ENCODE measurements at regions not wholly inside any gene's neighbourhood (a gene's known extent, or its start where the extent isn't known, plus 50 kb on each side); places are given as distances from the start of the nearest gene placed in this dataset.

- ChIA-PET CTCF (no interaction called here), POLR2A (ENCODE audit: low non-redundant PET) (no interaction called here)
- no peak for DNase-seq (ENCODE audit: low spot score)
- TF ChIP-seq, protein P1, sequence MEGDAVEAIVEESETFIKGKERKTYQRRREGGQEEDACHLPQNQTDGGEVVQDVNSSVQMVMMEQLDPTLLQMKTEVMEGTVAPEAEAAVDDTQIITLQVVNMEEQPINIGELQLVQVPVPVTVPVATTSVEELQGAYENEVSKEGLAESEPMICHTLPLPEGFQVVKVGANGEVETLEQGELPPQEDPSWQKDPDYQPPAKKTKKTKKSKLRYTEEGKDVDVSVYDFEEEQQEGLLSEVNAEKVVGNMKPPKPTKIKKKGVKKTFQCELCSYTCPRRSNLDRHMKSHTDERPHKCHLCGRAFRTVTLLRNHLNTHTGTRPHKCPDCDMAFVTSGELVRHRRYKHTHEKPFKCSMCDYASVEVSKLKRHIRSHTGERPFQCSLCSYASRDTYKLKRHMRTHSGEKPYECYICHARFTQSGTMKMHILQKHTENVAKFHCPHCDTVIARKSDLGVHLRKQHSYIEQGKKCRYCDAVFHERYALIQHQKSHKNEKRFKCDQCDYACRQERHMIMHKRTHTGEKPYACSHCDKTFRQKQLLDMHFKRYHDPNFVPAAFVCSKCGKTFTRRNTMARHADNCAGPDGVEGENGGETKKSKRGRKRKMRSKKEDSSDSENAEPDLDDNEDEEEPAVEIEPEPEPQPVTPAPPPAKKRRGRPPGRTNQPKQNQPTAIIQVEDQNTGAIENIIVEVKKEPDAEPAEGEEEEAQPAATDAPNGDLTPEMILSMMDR (conservative IDR thresholded peaks at IDR 0.05; ENCODE audit: low read depth, low read length), result no peak
- TF ChIP-seq EZH2 (IDR thresholded peaks at IDR 0.05; ENCODE audit: borderline replicate concordance, low read depth, low read length, poor library complexity, severe bottlenecking), result no peak
- peaks cover 36% of the 10 kb centered on the region for H3K27me3 ChIP-seq (replicated peaks; ENCODE audit: insufficient read depth, low read depth, low read length, poor library complexity)
- no peak overlapping the region for H3K4me3 ChIP-seq (ENCODE audit: low read depth, low read length, poor library complexity, severe bottlenecking)
- intact Hi-C loops (cut with micrococcal nuclease; ENCODE audit: unreplicated experiment), result no loop called here
- H3K27ac ChIP-seq (ENCODE audit: low read depth, low read length, poor library complexity, severe bottlenecking), result no peak overlapping the region
- no peaks in the 10 kb centered on the region for H3K36me3 ChIP-seq (ENCODE audit: insufficient read depth, low read length, poor library complexity, severe bottlenecking)
- no TSS peak for BruUV-seq (replicated peaks)
- H3K9me3 ChIP-seq (ENCODE audit: low read depth, low read length, poor library complexity, severe bottlenecking), result no peaks in the 10 kb centered on the region
- no peaks in the 10 kb centered on the region for H3K4me1 ChIP-seq (ENCODE audit: insufficient read depth, low read length, poor library complexity, severe bottlenecking)
Observed at GRCh38 chr5:98643569-98643968, 129.9 kb upstream of the RGMB start.

GRCh38 chr5:98651715-98652114 is 121.7 kb upstream of the RGMB start:
- BruUV-seq (replicated peaks), result no TSS peak

GRCh38 chr5:98656125-98656795 is 117.2 kb upstream of the RGMB start:
- H3K36me3 ChIP-seq (ENCODE audit: insufficient read depth, low read length, poor library complexity, severe bottlenecking), result no peaks in the 10 kb centered on the region
- no peak overlapping the region for H3K4me3 ChIP-seq (ENCODE audit: low read depth, low read length, poor library complexity, severe bottlenecking)
- ChIA-PET POLR2A (ENCODE audit: low non-redundant PET) (no interaction called here), CTCF (no interaction called here)
- no peak overlapping the region for H3K27ac ChIP-seq (ENCODE audit: low read depth, low read length, poor library complexity, severe bottlenecking)
- peak; percentile 3 for DNase-seq (ENCODE audit: low spot score)
- peaks cover 24% of the 10 kb centered on the region for H3K27me3 ChIP-seq (replicated peaks; ENCODE audit: insufficient read depth, low read depth, low read length, poor library complexity)
- TF ChIP-seq EZH2 (IDR thresholded peaks at IDR 0.05; ENCODE audit: borderline replicate concordance, low read depth, low read length, poor library complexity, severe bottlenecking), result no peak
- TF ChIP-seq, protein P1 (conservative IDR thresholded peaks at IDR 0.05; ENCODE audit: low read depth, low read length), result no peak
- intact Hi-C loops (cut with micrococcal nuclease; ENCODE audit: unreplicated experiment), result no loop called here
- no peaks in the 10 kb centered on the region for H3K9me3 ChIP-seq (ENCODE audit: low read depth, low read length, poor library complexity, severe bottlenecking)
- no peaks in the 10 kb centered on the region for H3K4me1 ChIP-seq (ENCODE audit: insufficient read depth, low read length, poor library complexity, severe bottlenecking)
- BruUV-seq (replicated peaks), result no TSS peak

More at GRCh38 chr5:98651715-98652114, 121.7 kb upstream of the RGMB start:
- ChIA-PET POLR2A (ENCODE audit: low non-redundant PET) (no interaction called here), CTCF (no interaction called here)
- H3K36me3 ChIP-seq (ENCODE audit: insufficient read depth, low read length, poor library complexity, severe bottlenecking), result no peaks in the 10 kb centered on the region
- TF ChIP-seq, protein P1 (conservative IDR thresholded peaks at IDR 0.05; ENCODE audit: low read depth, low read length), result no peak
- TF ChIP-seq EZH2 (IDR thresholded peaks at IDR 0.05; ENCODE audit: borderline replicate concordance, low read depth, low read length, poor library complexity, severe bottlenecking), result no peak
- intact Hi-C loops (cut with micrococcal nuclease; ENCODE audit: unreplicated experiment), result no loop called here
- no peak for DNase-seq (ENCODE audit: low spot score)
- no peaks in the 10 kb centered on the region for H3K9me3 ChIP-seq (ENCODE audit: low read depth, low read length, poor library complexity, severe bottlenecking)
- H3K27me3 ChIP-seq (replicated peaks; ENCODE audit: insufficient read depth, low read depth, low read length, poor library complexity), result peaks cover 33% of the 10 kb centered on the region
- H3K27ac ChIP-seq (ENCODE audit: low read depth, low read length, poor library complexity, severe bottlenecking), result no peak overlapping the region
- no peak overlapping the region for H3K4me3 ChIP-seq (ENCODE audit: low read depth, low read length, poor library complexity, severe bottlenecking)
- no peaks in the 10 kb centered on the region for H3K4me1 ChIP-seq (ENCODE audit: insufficient read depth, low read length, poor library complexity, severe bottlenecking)
